Fibroblast of skin of right quadriceps (primary cell): ENCODE measurements at regions not wholly inside any gene's neighbourhood (a gene's known extent, or its start where the extent isn't known, plus 50 kb on each side); places are given as distances from the start of the nearest gene placed in this dataset.
A peak's percentile ranks its signal among the peaks of the same experiment; 100 is the strongest.

Experiments
- DNase-seq: peaks from one replicate; pipeline ENCODE4 v3.0.0-alpha.2; 2013

GRCh38 chr5:61653807-61654580 is 321.9 kb downstream of the ZSWIM6 start:
- DNase-seq: no peak

- DNase-seq: no peak
Measured at GRCh38 chr5:61654876-61655275, 322.8 kb downstream of the ZSWIM6 start.

GRCh38 chr5:61657010-61657409 is 325.0 kb downstream of the ZSWIM6 start:
- DNase-seq: no peak

- DNase-seq: no peak
Measured at GRCh38 chr5:61657686-61658085, 325.6 kb downstream of the ZSWIM6 start.

GRCh38 chr5:61658592-61659008 is 326.5 kb downstream of the ZSWIM6 start:
- DNase-seq: peak; percentile 66

- no peak for DNase-seq
Measured at GRCh38 chr5:61659221-61659696, 327.2 kb downstream of the ZSWIM6 start.

GRCh38 chr5:61662670-61663069 is 330.6 kb downstream of the ZSWIM6 start:
- no peak for DNase-seq

GRCh38 chr5:61666064-61666621 is 334.1 kb downstream of the ZSWIM6 start:
- DNase-seq: no peak

GRCh38 chr5:61667525-61668218 is 335.6 kb downstream of the ZSWIM6 start:
- DNase-seq: no peak

GRCh38 chr5:61669531-61669930 is 337.5 kb downstream of the ZSWIM6 start:
- no peak for DNase-seq

GRCh38 chr5:61670941-61671340 is 338.9 kb downstream of the ZSWIM6 start:
- DNase-seq: no peak

- DNase-seq: peak; percentile 7
Measured at GRCh38 chr5:61673007-61673735, 341.1 kb downstream of the ZSWIM6 start.

GRCh38 chr5:61674378-61674777 is 342.3 kb downstream of the ZSWIM6 start:
- no peak for DNase-seq

GRCh38 chr5:61675015-61675692 is 343.1 kb downstream of the ZSWIM6 start:
- DNase-seq: no peak

- DNase-seq: no peak
Measured at GRCh38 chr5:61677220-61677619, 345.2 kb downstream of the ZSWIM6 start.

GRCh38 chr5:61678966-61679365 is 346.9 kb downstream of the ZSWIM6 start:
- DNase-seq: no peak

- DNase-seq: no peak
Measured at GRCh38 chr5:61679562-61679961, 347.5 kb downstream of the ZSWIM6 start.

GRCh38 chr5:61680247-61680646 is 348.2 kb downstream of the ZSWIM6 start:
- no peak for DNase-seq

GRCh38 chr5:61683148-61683547 is 351.1 kb downstream of the ZSWIM6 start:
- no peak for DNase-seq

- DNase-seq: no peak
Measured at GRCh38 chr5:61683926-61684325, 351.9 kb downstream of the ZSWIM6 start.

GRCh38 chr5:61686491-61687257 is 354.6 kb downstream of the ZSWIM6 start:
- no peak for DNase-seq

- no peak for DNase-seq
Measured at GRCh38 chr5:61687371-61687770, 355.3 kb downstream of the ZSWIM6 start.
